ENCODE measurements at regions not wholly inside any gene's neighbourhood (a gene's known extent, or its start where the extent isn't known, plus 50 kb on each side); places are given as distances from the start of the nearest gene placed in this dataset.

DNA sequence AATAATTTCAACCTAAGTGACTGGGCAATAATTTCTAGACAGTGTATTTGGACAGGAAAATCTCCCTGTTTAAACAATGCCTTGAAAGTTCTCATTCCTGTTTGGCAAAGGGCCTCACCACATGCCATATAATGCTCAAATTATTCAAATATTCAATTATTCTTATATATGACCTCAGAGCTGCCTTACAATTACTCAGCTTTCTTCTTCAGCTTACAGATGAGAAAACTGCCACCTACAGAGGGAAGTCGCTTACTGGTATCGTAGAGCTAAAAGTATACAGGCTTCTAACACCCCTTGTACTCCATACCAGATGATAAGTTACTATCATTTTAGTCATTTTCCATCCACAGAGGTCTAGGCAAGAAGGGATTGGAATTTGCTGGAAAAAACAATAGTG is 830.3 kb downstream of the BRINP1 start:
- ChIA-PET CTCF (no interaction called here), POLR2A (no interaction called here)
- ATAC-seq (no peak), DNase-seq (ENCODE audit: low spot score) (no peak)
- Mint-ChIP-seq H3K4me3 (no peak overlapping the region), H3K4me1 (peaks cover 6% of the 10 kb centered on the region), H3K27ac (no peak overlapping the region), H3K27me3 (ENCODE audit: low read depth) (no peaks in the 10 kb centered on the region), H3K9me3 (no peaks in the 10 kb centered on the region), H3K36me3 (no peaks in the 10 kb centered on the region)
- TF ChIP-seq, protein P1, sequence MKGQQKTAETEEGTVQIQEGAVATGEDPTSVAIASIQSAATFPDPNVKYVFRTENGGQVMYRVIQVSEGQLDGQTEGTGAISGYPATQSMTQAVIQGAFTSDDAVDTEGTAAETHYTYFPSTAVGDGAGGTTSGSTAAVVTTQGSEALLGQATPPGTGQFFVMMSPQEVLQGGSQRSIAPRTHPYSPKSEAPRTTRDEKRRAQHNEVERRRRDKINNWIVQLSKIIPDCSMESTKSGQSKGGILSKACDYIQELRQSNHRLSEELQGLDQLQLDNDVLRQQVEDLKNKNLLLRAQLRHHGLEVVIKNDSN (CRISPR knock-in tag; IDR thresholded peaks at IDR 0.05): no peak
- TF ChIP-seq, protein P2, sequence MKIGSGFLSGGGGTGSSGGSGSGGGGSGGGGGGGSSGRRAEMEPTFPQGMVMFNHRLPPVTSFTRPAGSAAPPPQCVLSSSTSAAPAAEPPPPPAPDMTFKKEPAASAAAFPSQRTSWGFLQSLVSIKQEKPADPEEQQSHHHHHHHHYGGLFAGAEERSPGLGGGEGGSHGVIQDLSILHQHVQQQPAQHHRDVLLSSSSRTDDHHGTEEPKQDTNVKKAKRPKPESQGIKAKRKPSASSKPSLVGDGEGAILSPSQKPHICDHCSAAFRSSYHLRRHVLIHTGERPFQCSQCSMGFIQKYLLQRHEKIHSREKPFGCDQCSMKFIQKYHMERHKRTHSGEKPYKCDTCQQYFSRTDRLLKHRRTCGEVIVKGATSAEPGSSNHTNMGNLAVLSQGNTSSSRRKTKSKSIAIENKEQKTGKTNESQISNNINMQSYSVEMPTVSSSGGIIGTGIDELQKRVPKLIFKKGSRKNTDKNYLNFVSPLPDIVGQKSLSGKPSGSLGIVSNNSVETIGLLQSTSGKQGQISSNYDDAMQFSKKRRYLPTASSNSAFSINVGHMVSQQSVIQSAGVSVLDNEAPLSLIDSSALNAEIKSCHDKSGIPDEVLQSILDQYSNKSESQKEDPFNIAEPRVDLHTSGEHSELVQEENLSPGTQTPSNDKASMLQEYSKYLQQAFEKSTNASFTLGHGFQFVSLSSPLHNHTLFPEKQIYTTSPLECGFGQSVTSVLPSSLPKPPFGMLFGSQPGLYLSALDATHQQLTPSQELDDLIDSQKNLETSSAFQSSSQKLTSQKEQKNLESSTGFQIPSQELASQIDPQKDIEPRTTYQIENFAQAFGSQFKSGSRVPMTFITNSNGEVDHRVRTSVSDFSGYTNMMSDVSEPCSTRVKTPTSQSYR (CRISPR knock-in tag; IDR thresholded peaks at IDR 0.05): no peak
- TF ChIP-seq HMGXB4 (CRISPR knock-in tag; IDR thresholded peaks at IDR 0.05) (no peak), ETV6 (CRISPR knock-in tag; IDR thresholded peaks at IDR 0.05) (no peak), NR3C1 (CRISPR knock-in tag; conservative IDR thresholded peaks at IDR 0.05; ENCODE audit: low read depth) (no peak), ATF3 (CRISPR knock-in tag; conservative IDR thresholded peaks at IDR 0.05) (no peak), ZNF263 (CRISPR knock-in tag; IDR thresholded peaks at IDR 0.05; ENCODE audit: low read depth) (no peak), GTF2I (CRISPR knock-in tag; conservative IDR thresholded peaks at IDR 0.05) (no peak), ELF4 (CRISPR knock-in tag; IDR thresholded peaks at IDR 0.05; ENCODE audit: low read depth) (no peak), TCF7 (CRISPR knock-in tag; IDR thresholded peaks at IDR 0.05; ENCODE audit: low read depth) (no peak), SOX15 (CRISPR knock-in tag; IDR thresholded peaks at IDR 0.05) (no peak), IRF2 (CRISPR knock-in tag; IDR thresholded peaks at IDR 0.05; ENCODE audit: borderline replicate concordance, low read depth) (no peak), FOXJ3 (CRISPR knock-in tag; IDR thresholded peaks at IDR 0.05; ENCODE audit: borderline replicate concordance) (no peak)
- TF ChIP-seq, protein P3, sequence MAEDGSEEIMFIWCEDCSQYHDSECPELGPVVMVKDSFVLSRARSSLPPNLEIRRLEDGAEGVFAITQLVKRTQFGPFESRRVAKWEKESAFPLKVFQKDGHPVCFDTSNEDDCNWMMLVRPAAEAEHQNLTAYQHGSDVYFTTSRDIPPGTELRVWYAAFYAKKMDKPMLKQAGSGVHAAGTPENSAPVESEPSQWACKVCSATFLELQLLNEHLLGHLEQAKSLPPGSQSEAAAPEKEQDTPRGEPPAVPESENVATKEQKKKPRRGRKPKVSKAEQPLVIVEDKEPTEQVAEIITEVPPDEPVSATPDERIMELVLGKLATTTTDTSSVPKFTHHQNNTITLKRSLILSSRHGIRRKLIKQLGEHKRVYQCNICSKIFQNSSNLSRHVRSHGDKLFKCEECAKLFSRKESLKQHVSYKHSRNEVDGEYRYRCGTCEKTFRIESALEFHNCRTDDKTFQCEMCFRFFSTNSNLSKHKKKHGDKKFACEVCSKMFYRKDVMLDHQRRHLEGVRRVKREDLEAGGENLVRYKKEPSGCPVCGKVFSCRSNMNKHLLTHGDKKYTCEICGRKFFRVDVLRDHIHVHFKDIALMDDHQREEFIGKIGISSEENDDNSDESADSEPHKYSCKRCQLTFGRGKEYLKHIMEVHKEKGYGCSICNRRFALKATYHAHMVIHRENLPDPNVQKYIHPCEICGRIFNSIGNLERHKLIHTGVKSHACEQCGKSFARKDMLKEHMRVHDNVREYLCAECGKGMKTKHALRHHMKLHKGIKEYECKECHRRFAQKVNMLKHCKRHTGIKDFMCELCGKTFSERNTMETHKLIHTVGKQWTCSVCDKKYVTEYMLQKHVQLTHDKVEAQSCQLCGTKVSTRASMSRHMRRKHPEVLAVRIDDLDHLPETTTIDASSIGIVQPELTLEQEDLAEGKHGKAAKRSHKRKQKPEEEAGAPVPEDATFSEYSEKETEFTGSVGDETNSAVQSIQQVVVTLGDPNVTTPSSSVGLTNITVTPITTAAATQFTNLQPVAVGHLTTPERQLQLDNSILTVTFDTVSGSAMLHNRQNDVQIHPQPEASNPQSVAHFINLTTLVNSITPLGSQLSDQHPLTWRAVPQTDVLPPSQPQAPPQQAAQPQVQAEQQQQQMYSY (CRISPR knock-in tag; IDR thresholded peaks at IDR 0.05): no peak
- TF ChIP-seq, protein P4, sequence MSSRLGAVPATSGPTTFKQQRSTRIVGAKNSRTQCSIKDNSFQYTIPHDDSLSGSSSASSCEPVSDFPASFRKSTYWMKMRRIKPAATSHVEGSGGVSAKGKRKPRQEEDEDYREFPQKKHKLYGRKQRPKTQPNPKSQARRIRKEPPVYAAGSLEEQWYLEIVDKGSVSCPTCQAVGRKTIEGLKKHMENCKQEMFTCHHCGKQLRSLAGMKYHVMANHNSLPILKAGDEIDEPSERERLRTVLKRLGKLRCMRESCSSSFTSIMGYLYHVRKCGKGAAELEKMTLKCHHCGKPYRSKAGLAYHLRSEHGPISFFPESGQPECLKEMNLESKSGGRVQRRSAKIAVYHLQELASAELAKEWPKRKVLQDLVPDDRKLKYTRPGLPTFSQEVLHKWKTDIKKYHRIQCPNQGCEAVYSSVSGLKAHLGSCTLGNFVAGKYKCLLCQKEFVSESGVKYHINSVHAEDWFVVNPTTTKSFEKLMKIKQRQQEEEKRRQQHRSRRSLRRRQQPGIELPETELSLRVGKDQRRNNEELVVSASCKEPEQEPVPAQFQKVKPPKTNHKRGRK (CRISPR knock-in tag; IDR thresholded peaks at IDR 0.05; ENCODE audit: borderline replicate concordance): no peak

DNA sequence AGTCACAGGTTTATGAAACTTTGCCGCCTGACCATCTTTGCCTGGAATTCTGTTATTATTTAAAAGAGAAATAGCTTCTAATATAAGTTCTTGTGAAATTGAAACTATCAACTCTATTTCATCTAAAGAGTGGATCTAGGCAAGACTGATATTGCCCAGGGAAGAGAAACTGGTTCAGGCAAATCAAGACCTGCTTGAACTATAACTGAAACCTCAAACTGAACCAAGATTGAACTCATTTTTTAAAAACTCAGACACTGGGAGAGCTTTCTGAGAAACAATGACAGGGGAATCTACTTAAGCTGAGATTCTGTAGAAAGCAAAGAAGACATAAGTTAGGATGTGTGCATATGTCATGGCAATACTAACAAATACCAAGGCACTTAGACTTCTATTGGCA is 815.8 kb downstream of the BRINP1 start:
- DNase-seq (ENCODE audit: low spot score): no peak
- H3K27ac Mint-ChIP-seq: no peak overlapping the region
- H3K36me3 Mint-ChIP-seq: no peaks in the 10 kb centered on the region
- no peak for ATAC-seq
- ChIA-PET POLR2A (no interaction called here), CTCF (no interaction called here)
- peaks cover 7% of the 10 kb centered on the region for H3K9me3 Mint-ChIP-seq
- no peaks in the 10 kb centered on the region for H3K27me3 Mint-ChIP-seq (ENCODE audit: low read depth)
- no peak overlapping the region for H3K4me3 Mint-ChIP-seq
- 0 out of 2 replicates have a peak, but pooled peaks cover 5% of the 10 kb centered on the region for H3K4me1 Mint-ChIP-seq
- TF ChIP-seq JAZF1 (CRISPR knock-in tag; IDR thresholded peaks at IDR 0.05) (no peak), ZNF671 (CRISPR knock-in tag; IDR thresholded peaks at IDR 0.05) (no peak), AFF4 (CRISPR knock-in tag; IDR thresholded peaks at IDR 0.05; ENCODE audit: borderline replicate concordance) (no peak), OVOL2 (CRISPR knock-in tag; IDR thresholded peaks at IDR 0.05; ENCODE audit: borderline replicate concordance) (no peak)
- TF ChIP-seq, protein P5, sequence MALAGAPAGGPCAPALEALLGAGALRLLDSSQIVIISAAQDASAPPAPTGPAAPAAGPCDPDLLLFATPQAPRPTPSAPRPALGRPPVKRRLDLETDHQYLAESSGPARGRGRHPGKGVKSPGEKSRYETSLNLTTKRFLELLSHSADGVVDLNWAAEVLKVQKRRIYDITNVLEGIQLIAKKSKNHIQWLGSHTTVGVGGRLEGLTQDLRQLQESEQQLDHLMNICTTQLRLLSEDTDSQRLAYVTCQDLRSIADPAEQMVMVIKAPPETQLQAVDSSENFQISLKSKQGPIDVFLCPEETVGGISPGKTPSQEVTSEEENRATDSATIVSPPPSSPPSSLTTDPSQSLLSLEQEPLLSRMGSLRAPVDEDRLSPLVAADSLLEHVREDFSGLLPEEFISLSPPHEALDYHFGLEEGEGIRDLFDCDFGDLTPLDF (CRISPR knock-in tag; IDR thresholded peaks at IDR 0.05): no peak

Measured in WTC11 (cell line).